GM12892 (cell line): ENCODE measurements at regions not wholly inside any gene's neighbourhood (a gene's known extent, or its start where the extent isn't known, plus 50 kb on each side); places are given as distances from the start of the nearest gene placed in this dataset.

ENCODE experiments used
- POLR2A ChIP-seq: IDR thresholded peaks from 2 replicates; pipeline ENCODE4 v1.6.1; 2011; ENCODE audit warnings: low read depth, low read length, control low read depth
- POLR2AphosphoS5 ChIP-seq: IDR thresholded peaks from 2 replicates; pipeline ENCODE4 v1.6.1; 2011; ENCODE audit warnings: low read depth, low read length, control low read depth

GRCh38 chr9:95791695-95792094, 83.8 kb upstream of the ERCC6L2 start:
- no peak for TF ChIP-seq POLR2AphosphoS5
- no peak for TF ChIP-seq POLR2A
